NCI-H524 treated with DMSO at 0.1 percent for 48 hours (cell line): ENCODE measurements at regions not wholly inside any gene's neighbourhood (a gene's known extent, or its start where the extent isn't known, plus 50 kb on each side); places are given as distances from the start of the nearest gene placed in this dataset.
A peak's percentile ranks its signal among the peaks of the same experiment; 100 is the strongest.

ENCODE experiments used
- DNase-seq: peaks from one replicate; lab custom pipeline; 2025; lab: John Stamatoyannopoulos, UW

GRCh38 chr16:85256190-85256739 is 144.0 kb upstream of the CIBAR2 start:
- no peak for DNase-seq

- DNase-seq: no peak
Measured at GRCh38 chr16:85257483-85257882, 145.2 kb upstream of the CIBAR2 start.

- peak; percentile 55 for DNase-seq
Measured at GRCh38 chr16:85258166-85258565, 145.9 kb upstream of the CIBAR2 start.

- DNase-seq: peak; percentile 35
Measured at GRCh38 chr16:85258629-85259028, 146.4 kb upstream of the CIBAR2 start.

GRCh38 chr16:85259115-85259831 is 147.0 kb upstream of the CIBAR2 start:
- DNase-seq: peak; percentile 94

- DNase-seq: peak; percentile 94
Measured at GRCh38 chr16:85259832-85260167, 147.5 kb upstream of the CIBAR2 start.

GRCh38 chr16:85261204-85261603 is 148.9 kb upstream of the CIBAR2 start:
- DNase-seq: no peak

GRCh38 chr16:85261657-85262557 is 149.6 kb upstream of the CIBAR2 start:
- no peak for DNase-seq

GRCh38 chr16:85262558-85263238 is 150.4 kb upstream of the CIBAR2 start:
- DNase-seq: no peak

- DNase-seq: no peak
Measured at GRCh38 chr16:85263239-85263585, 150.9 kb upstream of the CIBAR2 start.

GRCh38 chr16:85264752-85265151 is 152.5 kb upstream of the CIBAR2 start:
- DNase-seq: no peak

GRCh38 chr16:85265161-85265784 is 153.0 kb upstream of the CIBAR2 start:
- no peak for DNase-seq

- DNase-seq: no peak
Measured at GRCh38 chr16:85265810-85266209, 153.5 kb upstream of the CIBAR2 start.

- no peak for DNase-seq
Measured at GRCh38 chr16:85266857-85267256, 154.6 kb upstream of the CIBAR2 start.

GRCh38 chr16:85267414-85267945 is 155.2 kb upstream of the CIBAR2 start:
- DNase-seq: no peak

- DNase-seq: no peak
Measured at GRCh38 chr16:85269165-85269564, 156.9 kb upstream of the CIBAR2 start.

GRCh38 chr16:85270374-85270773 is 158.1 kb upstream of the CIBAR2 start:
- DNase-seq: no peak

GRCh38 chr16:85271198-85271597 is 158.9 kb upstream of the CIBAR2 start:
- no peak for DNase-seq

GRCh38 chr16:85273293-85273692 is 161.0 kb upstream of the CIBAR2 start:
- DNase-seq: no peak

GRCh38 chr16:85274501-85274900 is 162.2 kb upstream of the CIBAR2 start:
- no peak for DNase-seq

- peak; percentile 66 for DNase-seq
Measured at GRCh38 chr16:85274924-85275323, 162.7 kb upstream of the CIBAR2 start.
